NCI-H2029 (cell line): ENCODE measurements at regions not wholly inside any gene's neighbourhood (a gene's known extent, or its start where the extent isn't known, plus 50 kb on each side); places are given as distances from the start of the nearest gene placed in this dataset.
A peak's percentile ranks its signal among the peaks of the same experiment; 100 is the strongest.
"Not testable (repeated sequence)": the region's sequence is repeated elsewhere in the genome, so short reads cannot be mapped to it uniquely, and the experiment has no call there.

Experiments used
- DNase-seq: peaks from one replicate; lab custom pipeline; 2025; lab: John Stamatoyannopoulos, UW

DNA sequence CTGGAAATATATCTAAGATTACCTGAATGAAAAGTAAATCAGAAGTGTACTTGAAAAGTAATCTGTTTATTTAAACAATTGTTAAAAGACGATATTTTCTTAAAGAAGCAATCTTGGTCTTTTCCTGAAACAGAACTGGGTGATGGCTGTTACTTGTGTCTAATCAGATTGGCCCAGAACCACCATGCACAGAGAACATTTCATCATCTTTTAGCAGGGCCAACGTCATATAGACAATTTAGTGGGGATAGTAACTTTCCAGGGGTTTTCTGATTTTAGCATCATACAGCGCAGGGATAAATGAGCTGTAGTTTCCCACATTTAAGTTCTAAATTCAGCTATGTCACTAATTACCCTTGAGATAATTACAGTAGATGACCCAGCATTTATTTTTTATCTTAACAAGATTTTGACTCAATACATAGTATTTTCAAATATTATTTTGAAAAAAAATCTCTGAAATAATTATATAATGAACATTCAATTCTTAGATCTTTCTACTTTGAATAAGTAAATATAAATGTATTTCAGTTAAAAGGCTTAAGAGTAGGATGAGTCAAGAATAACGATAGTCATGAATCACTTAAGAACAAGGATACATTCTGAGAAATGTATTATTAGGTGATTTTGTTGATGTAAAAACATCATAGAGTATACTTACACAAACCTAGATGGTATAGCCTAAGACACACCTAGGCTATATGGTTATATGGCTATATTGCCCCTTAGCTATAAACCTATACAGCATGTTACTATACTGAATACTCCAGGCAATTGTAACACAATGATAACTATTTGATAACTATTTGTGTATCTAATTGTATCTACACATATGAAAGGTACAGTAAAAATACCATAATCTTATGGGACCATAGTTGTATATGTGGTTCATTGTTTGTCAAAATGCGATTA lies 103.8 kb upstream of the MME start:
- no peak for DNase-seq

DNA sequence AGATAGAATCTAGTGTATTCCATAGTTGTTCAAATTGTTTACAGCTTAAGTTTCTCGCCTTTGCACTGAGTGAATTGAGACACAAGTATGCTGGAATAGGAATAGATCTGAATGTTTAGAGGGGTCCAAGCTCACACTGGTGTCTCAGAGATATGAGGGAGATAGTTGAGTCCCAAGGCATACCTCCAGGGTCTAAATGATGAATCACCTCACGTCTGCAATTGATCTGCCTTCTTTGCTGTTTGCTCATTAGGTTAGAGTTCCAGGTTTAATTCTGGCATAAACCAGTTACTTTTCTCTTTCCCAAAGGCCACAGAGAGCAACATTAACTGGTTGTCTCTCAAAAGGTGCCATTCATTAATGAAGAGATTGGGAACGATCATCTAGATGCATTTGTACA lies 106.3 kb upstream of the MME start:
- DNase-seq, result no peak

DNA sequence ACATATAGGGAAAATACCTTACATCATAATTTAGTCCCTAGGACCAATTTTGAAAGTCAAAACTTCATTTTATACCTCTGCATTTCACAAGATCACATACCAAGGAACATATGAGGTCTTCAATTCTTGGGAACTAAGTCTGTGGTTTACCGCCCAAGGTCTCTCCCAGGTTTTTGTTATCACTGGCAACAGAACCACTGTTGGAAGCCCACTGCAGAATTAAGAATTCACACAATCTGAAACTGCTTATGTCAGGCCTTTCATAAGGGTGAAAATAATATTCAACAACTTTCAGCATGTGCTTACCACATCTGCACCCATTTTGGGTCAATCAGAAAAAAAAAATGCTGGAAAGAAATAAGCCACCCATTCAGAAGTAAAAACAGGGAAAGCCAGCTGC lies 107.2 kb upstream of the MME start:
- DNase-seq, result no peak

DNA sequence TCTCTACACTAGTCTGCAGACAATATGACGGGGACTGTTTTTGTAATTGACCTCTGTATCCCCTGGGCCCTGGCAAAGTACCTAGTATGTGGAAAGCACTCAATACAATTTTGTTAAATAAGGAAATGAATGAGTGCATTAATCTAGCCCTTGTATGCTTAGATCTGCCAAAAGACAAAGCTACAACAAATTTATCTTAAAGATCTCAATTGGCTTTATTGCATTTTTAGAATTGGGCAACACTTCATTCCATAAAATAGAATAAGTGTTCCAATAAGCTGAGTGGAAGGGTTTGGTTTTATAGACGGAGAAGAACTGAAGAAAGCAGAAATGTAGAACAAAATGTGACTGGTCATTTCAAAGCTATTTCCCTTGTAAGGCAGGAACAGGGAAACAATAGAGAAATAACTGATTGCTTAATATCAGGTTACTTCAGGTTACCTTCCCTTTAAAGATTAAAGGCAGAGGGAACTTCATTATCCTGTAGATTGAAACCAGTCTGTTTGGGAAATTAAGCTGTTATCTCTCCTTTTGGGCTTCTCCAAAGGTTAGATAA lies 108.3 kb upstream of the MME start:
- peak; percentile 1 for DNase-seq

DNA sequence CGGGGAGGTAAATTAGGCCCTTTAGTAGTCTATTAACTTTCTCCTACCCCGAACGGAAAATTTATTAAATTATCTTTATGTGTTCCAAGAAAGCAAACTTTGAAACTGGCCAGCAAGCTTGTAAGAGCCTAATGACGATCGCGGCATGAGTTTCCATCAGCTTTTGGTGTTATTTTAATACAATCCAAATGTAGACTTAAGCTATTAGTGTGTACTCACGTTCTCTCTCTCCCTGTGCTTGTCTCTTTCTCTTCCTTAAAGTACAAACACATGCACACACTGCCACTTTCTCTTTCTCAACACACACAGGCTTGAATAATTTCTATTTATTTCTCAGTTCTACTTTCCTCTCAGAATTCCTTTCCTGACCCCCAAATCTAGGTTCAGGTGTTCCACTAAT lies 108.8 kb upstream of the MME start:
- DNase-seq, result no peak

DNA sequence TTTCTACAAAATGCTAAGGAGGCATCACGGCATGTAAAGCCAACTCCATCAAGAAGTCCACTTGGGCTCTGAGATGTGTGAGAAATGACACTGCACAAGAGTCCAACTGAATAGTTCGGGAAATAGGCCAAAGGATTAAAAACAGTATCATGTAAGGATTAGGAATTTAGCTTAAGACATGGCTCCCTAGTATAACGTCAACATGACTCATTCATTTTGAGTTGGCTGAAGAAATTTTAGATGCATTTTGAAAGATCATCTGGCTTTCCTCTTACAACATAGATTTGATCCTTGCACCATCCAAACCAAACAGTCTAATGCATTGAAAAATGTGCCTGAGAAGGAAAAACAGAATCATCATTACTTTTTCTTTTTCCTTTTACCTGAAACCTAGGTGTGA lies 109.3 kb upstream of the MME start:
- no peak for DNase-seq

DNA sequence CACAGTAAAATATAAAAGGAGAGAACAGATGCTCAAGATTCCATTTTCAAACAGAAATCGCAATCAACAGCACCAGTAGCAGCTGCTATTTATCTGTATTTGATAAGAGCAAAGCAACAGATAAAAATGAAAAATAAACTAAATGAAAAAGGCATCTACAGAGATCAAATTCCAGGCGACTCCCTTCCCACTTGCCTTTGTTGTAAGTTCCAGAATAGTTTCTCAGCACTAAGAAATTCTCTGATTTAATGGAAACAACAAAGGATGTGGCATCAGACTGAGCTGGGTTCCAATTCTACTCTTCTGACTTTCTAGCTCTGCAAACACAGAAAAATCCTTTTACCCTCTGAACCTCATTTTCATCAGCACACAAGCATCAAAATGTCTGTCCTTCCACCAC lies 110.8 kb upstream of the MME start:
- no peak for DNase-seq

DNA sequence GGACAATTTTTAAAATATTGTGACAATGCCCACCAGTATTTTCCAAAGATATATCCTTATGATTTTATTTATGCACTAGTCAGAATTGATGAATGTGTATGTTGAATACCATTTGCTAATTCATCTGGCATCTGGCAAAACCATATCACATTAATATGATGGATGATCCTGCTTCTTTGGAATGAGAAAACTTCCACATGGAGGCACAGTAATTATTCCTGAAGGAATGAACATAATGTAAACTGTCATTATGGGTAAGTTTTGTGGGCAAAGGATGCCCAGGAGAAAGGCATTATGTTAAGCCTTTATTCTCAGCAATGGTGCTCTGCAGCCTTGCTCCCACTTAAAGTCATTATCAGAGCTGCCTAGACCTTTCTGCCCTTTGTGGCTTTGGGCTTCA lies 113.0 kb upstream of the MME start:
- DNase-seq, result no peak

DNA sequence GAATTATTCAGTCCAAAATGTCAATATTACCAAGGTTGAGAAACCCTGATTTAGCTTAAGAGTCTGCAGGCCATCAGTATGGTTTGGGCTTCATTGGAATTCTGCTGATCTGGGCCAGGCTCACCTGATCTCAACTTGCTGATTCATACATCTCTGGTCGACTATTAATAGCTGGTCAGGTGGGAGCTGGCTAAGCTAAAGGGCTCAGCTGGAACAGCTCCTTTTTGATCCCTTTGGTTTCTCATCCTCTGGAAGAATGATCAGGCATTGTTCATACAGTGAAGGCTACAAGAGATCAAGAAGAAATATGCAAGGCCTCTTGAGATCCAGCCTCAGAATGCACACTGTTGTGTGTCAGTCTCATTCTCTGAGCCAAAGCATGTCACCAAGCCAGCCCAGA lies 123.3 kb upstream of the MME start:
- no peak for DNase-seq

DNA sequence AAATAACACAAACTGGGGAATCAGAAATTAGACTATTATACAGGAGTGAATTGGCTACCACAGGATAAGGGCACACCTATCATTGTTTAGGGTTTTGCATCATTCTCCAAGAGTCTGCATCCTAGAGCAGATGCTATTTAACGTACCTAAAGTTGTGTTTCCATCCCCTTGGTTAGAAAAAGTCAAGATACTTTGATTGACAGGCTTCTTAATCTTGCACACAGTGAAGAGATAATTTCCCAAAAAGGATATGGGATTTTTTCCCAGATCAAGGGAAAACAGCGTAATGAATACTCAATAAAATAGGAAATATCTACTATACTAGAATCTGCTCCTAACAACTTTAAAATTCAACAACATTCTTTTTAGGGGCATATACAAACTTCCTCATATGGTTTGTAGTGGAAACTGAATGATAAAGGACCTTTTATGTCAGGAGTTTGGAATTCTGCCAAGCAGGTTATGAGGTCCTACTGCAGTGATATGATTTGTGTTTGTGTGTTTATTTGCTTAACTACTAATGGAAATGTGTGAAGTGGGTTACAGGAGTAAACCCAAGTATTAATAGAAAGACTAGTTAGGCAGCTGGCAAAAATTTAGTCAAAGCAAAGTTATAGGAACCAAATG lies 124.1 kb upstream of the MME start:
- peak; percentile 49 for DNase-seq

DNA sequence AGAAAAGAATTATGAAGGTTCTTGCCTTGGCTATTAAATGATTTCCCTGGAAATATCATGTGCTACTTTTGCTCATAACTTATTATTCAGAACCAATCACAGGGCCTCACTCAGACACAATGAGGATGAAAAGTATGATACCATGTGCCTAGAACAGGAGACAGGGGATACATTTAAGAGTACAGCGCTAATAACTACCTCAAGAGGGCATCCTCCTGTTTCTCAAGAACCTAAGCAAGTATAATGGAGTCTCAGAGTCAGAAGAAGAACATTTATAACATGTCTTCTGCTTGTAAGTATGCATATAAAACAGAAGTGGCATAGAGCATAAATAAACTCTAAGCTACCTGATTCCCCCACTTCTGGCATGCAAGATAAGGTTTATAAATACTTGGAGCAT lies 125.4 kb upstream of the MME start:
- no peak for DNase-seq

DNA sequence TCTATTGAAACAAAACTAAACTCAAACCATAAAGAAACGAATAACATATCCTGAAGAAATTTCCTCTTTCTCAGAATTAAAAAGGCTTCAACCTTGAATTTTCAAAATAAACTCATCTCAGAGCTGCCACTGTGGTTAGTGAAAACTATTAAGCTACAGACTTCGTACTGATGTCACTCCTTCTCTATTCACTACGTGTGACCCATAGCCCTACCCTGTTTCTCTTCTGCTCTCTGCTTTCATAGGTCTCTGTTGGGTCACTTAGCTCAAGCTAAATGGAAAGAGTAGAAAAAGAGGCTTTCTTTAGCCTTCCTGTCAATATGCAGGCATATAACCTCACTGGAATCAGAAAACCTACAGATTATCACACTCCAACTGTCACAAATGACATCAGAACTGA lies 126.6 kb upstream of the MME start:
- no peak for DNase-seq

DNA sequence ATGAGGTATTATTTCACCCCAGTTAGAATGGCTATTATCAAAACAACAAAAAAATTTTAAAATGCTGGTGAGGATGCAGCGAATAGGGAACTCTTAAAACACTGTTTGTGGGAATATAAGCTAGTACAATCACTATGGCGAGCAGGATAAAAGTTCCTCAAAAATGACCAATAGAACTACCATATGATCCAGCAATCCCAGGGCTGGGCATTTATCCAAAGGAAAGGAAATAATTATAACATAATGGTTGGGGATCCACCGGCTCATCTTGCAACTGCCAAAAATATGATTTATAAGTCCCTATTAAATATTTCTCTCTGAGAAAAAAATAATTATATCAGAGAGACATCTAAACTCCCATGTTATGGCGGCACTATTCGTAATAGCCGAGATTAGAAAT lies 127.6 kb upstream of the MME start:
- no peak for DNase-seq

DNA sequence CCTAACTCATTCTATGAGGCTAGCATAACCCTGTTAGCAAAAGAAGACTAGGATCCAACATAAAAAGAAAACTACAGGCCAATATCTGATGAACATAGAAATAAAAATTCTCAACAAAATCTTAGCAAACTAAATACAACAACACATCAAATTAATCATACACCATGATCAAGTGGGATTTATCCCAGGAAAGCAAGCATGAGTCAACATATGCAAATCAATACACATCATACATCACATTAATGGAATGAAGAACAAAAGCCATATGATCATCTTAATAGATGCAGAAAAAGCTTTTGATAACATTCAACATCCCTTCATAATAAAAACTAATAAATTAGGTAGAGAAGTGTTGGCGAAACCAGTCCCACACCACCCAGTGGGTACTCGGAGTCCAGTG lies 136.1 kb upstream of the MME start:
- no peak for DNase-seq

DNA sequence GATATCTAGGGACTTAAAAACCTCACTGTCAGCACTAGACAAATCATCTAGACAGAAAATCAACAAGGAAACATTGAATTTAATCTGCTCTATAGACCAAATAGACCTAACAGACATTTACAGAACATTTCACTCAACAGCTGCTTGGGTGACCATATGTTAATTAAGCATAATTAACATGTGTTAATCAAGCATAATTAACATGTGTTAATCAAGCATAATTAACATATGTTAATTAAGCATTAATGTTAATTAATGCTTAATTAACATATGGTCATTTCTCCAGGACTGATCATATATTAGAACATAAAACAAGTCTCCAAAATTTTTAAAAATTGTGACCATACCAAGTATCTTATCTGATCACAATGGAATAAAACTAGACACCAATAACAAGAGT lies 137.3 kb upstream of the MME start:
- DNase-seq, result no peak

DNA sequence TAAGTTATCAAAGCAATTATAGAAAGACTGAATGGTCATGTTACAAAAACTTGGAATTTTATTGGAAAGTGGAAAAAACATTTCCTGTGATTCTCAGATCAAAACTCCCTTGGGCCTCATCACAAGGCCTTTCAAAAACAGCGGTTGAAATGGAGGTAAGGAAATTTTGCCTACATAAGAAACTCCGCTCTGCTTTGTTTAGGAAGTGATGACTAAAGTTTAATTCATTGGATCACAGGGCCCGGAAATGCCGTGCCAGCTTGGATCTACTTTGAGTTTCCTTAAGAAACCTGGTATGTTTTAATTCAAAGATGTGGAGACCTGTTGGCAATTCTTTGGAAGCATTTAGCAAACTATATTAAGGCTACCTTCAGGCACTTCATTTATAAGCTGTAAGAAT lies 143.9 kb upstream of the MME start:
- no peak for DNase-seq

DNA sequence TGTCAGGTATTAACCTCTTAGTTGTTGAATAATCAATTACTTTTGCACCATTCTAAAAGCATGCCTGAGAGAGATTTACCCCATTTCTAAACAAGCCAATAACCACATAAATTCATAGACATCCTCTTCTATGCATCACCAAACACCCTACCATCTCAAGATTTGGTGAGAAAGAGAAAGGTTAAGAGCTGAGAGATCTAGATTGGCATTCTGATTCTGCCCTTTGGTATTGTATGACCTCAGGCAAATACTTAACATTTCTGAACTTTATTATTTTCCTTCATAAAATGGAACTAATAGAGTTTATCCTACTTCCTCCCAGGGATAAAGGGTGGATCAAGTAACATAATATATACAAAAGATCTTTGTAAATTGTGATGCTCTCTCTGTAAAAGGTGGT lies 146.5 kb upstream of the MME start:
- no peak for DNase-seq

DNA sequence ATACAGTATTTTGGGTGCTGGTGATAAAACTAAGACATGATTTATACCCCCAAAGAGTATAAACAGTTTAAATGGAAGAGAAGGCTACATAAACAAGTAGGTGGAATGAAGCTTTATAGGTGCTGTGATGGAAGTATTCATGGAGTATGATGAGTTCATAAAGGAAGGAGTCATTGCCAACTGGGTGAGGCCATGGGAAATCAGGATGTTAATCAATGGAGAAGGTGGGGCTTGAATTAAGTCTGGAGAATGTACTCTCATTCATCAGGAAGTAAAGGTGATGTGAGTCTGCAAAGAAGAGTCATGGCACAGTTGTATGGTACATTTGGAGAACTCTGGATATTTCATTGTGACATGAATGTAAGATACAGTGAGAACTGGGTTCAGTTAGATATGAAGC lies 147.5 kb upstream of the MME start:
- DNase-seq, result no peak

DNA sequence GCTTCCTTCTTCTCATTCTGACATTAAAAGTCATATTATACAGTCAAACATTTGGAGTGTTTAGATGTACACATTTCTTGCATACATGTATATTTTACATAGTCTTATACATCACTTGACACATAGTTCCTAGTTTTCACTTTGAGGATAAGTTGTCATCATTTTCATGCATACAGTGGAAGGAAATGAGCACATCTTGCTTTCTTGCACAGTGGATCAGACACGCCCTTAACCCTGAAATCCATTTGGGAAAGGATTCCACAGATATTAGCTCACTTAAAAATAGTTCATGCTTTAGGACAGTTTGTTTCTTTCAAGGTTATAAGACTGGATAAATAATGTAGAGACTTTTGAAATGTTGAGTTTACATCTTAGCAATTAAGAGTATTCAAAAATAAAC lies 148.6 kb upstream of the MME start:
- no peak for DNase-seq

DNA sequence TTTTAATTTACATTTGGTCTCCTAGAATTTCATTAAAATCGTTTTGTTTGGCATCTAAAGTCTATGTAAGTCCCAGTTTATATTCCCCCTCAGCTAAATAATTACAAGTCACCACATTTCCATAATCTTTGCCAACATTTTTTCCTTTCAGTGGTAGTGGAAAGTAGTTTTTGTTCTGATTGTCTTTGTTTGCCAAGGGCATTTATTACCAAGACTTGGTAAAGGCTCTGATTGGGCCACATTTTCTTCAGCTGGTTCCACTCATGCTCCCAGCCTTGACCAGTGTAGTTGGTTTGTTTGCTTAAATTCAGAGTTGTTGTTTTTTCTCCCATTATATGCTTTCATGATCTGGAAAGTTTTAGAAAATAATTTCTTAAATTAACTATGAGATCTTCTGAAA lies 153.4 kb upstream of the MME start:
- DNase-seq, result no peak

DNA sequence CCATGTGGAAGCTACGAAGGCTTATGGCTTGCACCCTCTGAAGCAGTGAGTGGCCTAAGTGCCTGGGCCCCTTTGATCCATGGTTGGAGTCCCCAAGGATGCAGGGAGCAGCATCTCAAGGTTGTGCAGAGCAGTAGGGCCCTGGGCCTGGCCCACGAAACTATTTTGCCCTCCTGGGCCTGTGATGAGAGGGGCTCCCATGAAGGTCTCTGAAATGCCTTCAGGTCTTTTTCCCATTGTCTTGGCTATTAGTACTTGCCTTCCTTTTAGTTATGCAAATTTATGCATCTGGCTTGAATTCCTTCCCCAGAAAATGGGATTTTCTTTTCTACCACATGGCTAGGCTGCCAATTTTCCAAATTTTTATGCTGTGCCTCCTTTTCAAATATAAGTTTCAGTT lies 158.8 kb upstream of the MME start:
- DNase-seq, result no peak

DNA sequence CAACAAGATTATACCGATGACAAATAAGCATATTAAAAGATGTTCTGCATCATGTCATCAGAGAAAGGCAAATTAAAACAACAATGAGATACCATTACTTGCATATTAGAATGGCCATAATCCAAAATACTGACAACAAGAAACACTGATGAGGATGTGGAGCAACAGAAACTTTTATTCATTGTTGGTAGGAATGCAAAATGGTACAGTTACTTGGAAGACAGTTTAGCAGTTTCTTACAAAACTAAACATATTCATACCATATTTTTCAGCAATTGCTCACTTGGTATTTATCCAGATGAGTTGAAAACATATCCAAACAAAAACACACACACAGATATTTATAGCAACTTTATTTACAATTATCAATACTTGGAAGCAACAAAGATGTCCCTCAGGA lies 160.9 kb upstream of the MME start:
- no peak for DNase-seq

DNA sequence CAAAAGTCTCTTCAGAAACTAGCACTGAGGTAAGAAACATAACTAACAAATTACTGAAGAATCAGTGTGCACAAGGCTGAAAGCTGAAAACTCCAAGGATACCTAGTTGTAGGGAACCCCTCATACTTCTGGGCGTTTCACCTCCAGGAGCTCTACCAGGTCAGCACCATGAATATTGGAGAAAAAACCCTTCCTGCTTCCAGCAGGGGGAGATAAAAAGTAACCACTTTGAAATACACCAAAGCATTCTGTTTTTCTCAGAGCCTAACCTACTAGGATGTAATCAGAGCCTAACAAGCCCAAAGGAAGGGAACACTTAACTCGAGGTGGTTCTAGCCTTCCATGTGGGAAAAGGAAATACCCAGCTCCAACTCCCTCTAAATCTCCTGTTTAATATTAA lies 175.8 kb upstream of the MME start:
- peak; percentile 1 for DNase-seq

DNA sequence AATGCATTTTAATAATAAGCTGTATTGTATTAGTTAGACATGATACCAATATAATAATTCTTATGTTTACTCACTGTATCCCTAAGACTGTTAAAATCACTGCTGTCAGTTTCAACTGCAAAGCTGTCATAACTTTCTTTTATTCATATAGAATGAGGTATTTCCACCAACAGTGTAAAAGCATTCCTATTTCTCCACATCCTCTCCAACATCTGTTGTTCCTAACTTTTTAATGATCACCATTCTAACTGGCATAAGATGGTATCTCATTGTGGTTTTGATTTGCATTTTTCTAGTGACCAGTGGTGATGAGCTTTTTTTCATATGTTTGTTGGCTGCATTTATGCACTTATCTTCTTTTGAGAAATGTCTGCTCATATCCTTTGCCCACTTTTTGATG lies 177.6 kb upstream of the MME start:
- not testable (repeated sequence) for DNase-seq
